ENCODE measurements at regions not wholly inside any gene's neighbourhood (a gene's known extent, or its start where the extent isn't known, plus 50 kb on each side); places are given as distances from the start of the nearest gene placed in this dataset.

DNA sequence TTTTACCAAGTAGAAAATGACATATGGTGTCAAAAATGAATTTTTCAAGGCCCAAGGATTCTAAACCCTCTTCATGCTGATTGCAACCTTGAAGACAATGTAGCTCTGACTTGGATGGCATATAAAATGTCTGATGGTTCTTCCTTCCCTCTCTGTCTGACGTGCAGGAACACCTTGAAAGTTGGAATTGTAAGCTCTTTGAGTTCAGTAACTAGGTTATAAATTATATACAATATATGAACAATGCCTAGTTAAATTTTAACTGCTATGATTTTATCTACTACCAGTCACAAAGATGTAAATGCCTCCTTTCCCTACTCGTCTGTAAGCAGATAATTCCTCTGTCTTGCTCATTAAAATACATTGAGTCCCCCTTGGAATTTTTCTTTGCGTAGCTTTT lies 89.5 kb upstream of the TMEM17 start:
- TF ChIP-seq ZBTB26 (tag by site-specific recombination; optimal IDR thresholded peaks at IDR 0.05), result no peak
- no peak for TF ChIP-seq ZNF24 (tag by site-specific recombination; IDR thresholded peaks at IDR 0.05)
- TF ChIP-seq MZF1 (tag by site-specific recombination; IDR thresholded peaks at IDR 0.05; ENCODE audit: borderline replicate concordance), result no peak

Data from HEK293 (cell line).